ENCODE measurements at regions not wholly inside any gene's neighbourhood (a gene's known extent, or its start where the extent isn't known, plus 50 kb on each side); places are given as distances from the start of the nearest gene placed in this dataset.
A peak's percentile ranks its signal among the peaks of the same experiment; 100 is the strongest.

DNA sequence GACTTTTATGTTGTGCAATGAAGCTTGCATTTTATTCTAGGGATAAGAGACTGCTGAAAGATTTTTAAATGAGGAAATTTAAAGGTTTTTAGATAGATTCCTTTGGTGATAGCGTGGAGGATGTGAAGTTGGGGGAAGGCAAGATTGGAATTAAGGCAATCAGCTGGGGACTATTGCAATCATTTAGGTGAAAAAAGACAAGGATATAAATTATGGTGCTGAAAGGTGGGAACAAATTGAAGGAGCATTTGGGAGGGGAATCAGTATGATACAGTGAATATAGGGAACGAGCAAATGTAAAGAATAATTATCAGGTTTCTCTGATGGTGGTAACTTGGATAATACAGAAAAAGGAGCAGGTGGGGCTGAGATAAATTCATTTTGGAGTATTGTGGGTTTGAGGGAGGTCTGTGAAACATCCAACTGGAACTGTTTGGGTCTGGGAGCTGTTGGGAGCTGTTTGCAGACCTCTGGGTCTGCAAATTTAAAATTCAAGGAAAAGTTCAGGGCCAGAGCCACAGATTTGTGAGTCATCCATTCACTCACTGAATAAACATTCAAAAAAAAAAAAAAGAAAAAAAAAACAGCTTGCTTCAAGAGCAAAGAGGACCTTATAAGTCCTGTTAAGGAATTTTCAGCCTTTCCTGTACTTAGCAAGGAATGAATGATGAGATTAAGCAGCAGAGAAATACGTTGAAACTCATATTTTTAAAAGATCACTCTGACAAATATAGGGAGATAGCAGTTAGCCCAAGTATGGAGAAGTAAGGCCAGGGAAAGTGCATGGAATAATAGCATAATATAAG, 257.5 kb upstream of the FN1 start:
- Histone ChIP-seq H3K27ac (peak overlapping the region in 1 of 4 donors; percentile 61), H3K27me3 (no peaks in the 10 kb centered on the region), H3K9me3 (no peaks in the 10 kb centered on the region), H3K36me3 (no peaks in the 10 kb centered on the region), H3K4me3 (no peak overlapping the region), H3K4me1 (no peaks in the 10 kb centered on the region)
- TF ChIP-seq, protein P1, sequence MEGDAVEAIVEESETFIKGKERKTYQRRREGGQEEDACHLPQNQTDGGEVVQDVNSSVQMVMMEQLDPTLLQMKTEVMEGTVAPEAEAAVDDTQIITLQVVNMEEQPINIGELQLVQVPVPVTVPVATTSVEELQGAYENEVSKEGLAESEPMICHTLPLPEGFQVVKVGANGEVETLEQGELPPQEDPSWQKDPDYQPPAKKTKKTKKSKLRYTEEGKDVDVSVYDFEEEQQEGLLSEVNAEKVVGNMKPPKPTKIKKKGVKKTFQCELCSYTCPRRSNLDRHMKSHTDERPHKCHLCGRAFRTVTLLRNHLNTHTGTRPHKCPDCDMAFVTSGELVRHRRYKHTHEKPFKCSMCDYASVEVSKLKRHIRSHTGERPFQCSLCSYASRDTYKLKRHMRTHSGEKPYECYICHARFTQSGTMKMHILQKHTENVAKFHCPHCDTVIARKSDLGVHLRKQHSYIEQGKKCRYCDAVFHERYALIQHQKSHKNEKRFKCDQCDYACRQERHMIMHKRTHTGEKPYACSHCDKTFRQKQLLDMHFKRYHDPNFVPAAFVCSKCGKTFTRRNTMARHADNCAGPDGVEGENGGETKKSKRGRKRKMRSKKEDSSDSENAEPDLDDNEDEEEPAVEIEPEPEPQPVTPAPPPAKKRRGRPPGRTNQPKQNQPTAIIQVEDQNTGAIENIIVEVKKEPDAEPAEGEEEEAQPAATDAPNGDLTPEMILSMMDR (IDR thresholded peaks at IDR 0.05): no peak
- no peak for TF ChIP-seq POLR2A (IDR thresholded peaks at IDR 0.05)
- DNase-seq: no peak

DNA sequence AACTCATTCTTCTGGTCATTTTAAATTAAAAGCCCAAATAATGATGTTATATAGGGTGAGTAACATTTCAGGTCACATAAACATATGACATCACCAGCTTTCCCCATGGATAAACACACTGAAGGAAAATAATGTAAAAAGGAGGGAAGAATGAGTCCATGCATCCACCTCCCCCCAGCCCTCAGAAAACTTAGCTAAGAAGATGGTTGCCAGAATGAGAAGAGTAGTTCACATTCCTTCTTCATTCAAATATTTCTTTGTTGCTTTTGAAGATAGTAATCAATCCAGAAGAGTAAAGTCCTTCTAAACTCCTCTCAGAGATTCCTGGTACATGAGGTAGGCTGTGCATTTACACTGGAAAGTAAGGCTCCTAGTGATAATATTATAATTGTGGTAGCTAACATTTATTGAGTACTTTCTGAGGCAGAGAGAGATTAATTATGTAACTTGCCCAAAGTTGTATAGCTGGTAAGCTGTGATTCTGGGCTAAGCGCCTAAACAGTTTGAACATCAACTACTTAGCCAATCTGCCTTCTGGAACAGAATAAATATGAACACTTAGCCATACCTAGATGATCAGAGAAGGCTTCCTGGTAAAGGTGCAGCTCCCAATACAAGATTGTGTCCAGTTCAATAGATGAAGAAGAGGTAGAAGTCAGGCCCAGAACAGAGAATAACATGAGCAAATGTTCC, 256.7 kb upstream of the FN1 start:
- TF ChIP-seq, protein P1 (IDR thresholded peaks at IDR 0.05): no peak
- TF ChIP-seq POLR2A (IDR thresholded peaks at IDR 0.05): no peak
- H3K4me3 ChIP-seq: no peak overlapping the region
- H3K4me1 ChIP-seq: no peaks in the 10 kb centered on the region
- H3K27me3 ChIP-seq: no peaks in the 10 kb centered on the region
- no peak for DNase-seq
- no peaks in the 10 kb centered on the region for H3K9me3 ChIP-seq
- H3K27ac ChIP-seq: peak overlapping the region in 1 of 4 donors; percentile 61
- no peaks in the 10 kb centered on the region for H3K36me3 ChIP-seq

DNA sequence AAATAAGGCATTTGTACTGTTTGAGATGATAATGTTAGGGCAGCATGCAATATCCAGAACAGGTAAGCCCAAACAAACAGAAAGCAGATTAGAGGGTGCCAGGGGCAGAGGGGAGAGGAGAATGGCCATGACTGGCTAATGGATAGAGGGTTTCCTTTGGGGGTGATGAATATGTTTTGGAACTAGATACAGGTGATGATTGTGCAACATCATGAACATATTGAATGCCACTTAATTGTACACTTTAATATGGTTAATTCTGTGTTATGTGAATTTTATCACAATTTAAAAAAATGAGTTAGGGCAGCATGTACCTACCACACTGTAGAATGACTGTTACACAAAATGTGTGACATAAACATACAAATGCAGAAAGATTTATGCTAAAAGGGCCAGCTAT, 255.5 kb upstream of the FN1 start:
- no peak for TF ChIP-seq POLR2A (IDR thresholded peaks at IDR 0.05)
- TF ChIP-seq, protein P1 (IDR thresholded peaks at IDR 0.05): no peak
- no peak overlapping the region for H3K27ac ChIP-seq
- no peak for DNase-seq

DNA sequence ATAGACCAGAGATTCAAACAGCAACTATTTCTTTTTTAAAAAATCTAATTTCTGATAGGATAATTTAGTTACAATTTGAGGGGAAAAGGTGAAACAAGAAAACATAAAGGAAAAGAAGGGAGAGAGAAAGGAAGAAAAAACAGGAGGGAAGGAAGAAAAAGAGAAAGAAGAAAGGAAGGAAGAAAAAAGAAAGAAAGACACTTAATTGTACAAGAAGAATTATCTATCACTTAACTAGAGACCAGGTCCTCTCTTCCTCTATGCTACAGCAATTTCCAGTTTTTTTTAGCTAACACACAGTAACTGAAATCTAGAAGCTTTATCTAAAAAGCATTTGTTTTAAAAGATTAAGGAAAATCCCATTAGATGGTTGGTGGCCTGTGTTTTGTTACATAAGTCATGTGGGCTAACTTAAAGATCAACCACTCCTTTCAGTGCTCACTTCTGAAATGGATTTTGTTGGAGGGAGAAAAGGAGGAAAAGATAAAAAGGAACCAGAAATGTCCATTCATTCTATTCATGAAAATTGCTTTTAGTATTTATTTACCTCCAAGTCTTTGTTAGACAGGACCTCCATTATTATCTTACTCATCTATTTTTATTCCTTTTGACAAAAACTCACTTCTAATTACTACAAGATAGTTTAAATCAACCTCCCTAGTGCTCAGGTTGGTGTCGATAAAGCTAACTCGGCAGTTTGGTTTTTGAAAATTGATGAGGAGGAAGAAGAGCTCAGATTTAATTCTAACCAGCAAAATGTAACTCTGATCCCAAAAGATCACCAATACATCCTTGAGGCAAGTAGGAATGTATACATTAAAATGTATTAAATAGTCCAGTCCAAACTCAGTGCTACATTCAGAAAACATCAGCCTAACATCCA, 251.5 kb upstream of the FN1 start:
- Histone ChIP-seq H3K27ac (no peak overlapping the region), H3K4me3 (no peak overlapping the region), H3K36me3 (no peaks in the 10 kb centered on the region), H3K4me1 (no peaks in the 10 kb centered on the region), H3K9me3 (no peaks in the 10 kb centered on the region), H3K27me3 (no peaks in the 10 kb centered on the region)
- TF ChIP-seq POLR2A (IDR thresholded peaks at IDR 0.05): no peak
- TF ChIP-seq, protein P1 (IDR thresholded peaks at IDR 0.05): no peak
- DNase-seq: no peak

More for the DNA sequence above, 255.5 kb upstream of the FN1 start:
- Histone ChIP-seq H3K27me3 (no peaks in the 10 kb centered on the region), H3K4me3 (no peak overlapping the region), H3K4me1 (no peaks in the 10 kb centered on the region), H3K36me3 (no peaks in the 10 kb centered on the region), H3K9me3 (no peaks in the 10 kb centered on the region)

DNA sequence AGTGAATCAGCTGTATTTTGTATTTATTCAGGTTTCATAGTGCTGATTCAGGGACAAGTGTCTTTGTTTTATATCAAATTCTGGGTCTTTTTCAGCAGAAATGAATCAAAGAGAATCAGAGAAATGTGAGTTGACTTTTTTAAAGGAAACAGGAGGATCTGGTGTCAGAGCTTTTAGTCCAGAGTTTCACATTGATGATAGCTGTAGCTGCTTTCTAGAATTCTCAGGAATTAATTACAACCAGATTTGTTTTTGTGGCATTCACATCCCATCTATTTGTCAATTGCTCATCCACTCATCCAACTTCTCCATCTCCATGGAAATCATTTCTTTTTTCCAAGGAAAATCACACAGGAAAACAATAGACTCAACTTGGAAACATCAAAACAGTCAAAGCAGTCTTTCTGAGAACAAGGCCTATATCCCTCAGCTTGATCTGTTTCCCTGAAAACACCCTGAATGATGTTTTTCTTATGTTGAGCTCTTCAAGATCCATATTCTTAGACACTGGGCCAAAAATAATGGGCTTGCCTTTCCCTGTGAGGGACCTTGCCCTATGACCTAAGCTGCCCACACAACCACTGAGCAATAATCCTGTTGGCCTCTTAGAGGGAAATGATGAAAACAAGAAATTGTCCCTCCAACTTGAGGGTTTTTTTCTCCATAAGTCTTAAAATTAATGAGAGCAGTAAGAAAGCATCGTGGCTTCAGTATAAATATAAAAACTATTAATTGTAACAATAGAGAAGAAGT, 249.5 kb upstream of the FN1 start:
- TF ChIP-seq, protein P1 (IDR thresholded peaks at IDR 0.05): no peak
- TF ChIP-seq POLR2A (IDR thresholded peaks at IDR 0.05): no peak
- no peak overlapping the region for H3K4me3 ChIP-seq
- no peaks in the 10 kb centered on the region for H3K4me1 ChIP-seq
- H3K36me3 ChIP-seq: no peaks in the 10 kb centered on the region
- H3K27me3 ChIP-seq: no peaks in the 10 kb centered on the region
- DNase-seq: no peak
- H3K27ac ChIP-seq: no peak overlapping the region
- no peaks in the 10 kb centered on the region for H3K9me3 ChIP-seq
